MM.1S (cell line): ENCODE measurements at regions not wholly inside any gene's neighbourhood (a gene's known extent, or its start where the extent isn't known, plus 50 kb on each side); places are given as distances from the start of the nearest gene placed in this dataset.

Experiments
- DNase-seq: peaks from one replicate; pipeline ENCODE4 v3.0.0-alpha.2; 2015
- H2AFZ ChIP-seq: fragments of 300-600 bp; sonication (generic); 2 replicates; pipeline ENCODE4 v1.6.0; 2016; ENCODE audit warnings: antibody characterized with exemption, low read length
- H3F3A ChIP-seq: fragments of 300-600 bp; sonication (generic); 2 replicates; pipeline ENCODE4 v1.6.1; 2016; ENCODE audit warnings: mild to moderate bottlenecking, antibody characterized with exemption, low read length, moderate library complexity, mixed read lengths; ENCODE audit not compliant: insufficient read depth
- H3K27ac ChIP-seq: fragments of 300-600 bp; sonication (generic); 2 replicates; pipeline ENCODE4 v1.5.1; 2016; ENCODE audit warnings: mild to moderate bottlenecking, low read length
- H3K27me3 ChIP-seq: fragments of 300-600 bp; sonication (generic); replicated peaks from 2 replicates; pipeline ENCODE4 v1.6.0; 2016; ENCODE audit warnings: low read length; ENCODE audit not compliant: insufficient read depth
- H3K36me3 ChIP-seq: fragments of 300-600 bp; sonication (generic); replicated peaks from 2 replicates; pipeline ENCODE4 v1.6.1; 2016; ENCODE audit warnings: mild to moderate bottlenecking, low read length, mixed read lengths; ENCODE audit not compliant: insufficient read depth
- H3K4me1 ChIP-seq: fragments of 300-600 bp; sonication (generic); 2 replicates; pipeline ENCODE4 v1.6.1; 2016; ENCODE audit warnings: low read length, mixed read lengths
- H3K4me2 ChIP-seq: fragments of 300-600 bp; sonication (generic); 2 replicates; pipeline ENCODE4 v1.6.0; 2016; ENCODE audit warnings: low read depth, low read length
- H3K4me3 ChIP-seq: fragments of 300-600 bp; sonication (generic); 2 replicates; pipeline ENCODE4 v1.5.1; 2016; ENCODE audit warnings: low read length, mixed read lengths
- H3K79me2 ChIP-seq: fragments of 300-600 bp; sonication (generic); 2 replicates; pipeline ENCODE4 v1.6.1; 2016; ENCODE audit warnings: mixed run types, low read length, mixed read lengths
- H3K9ac ChIP-seq: fragments of 300-600 bp; sonication (generic); 2 replicates; pipeline ENCODE4 v1.6.1; 2016; ENCODE audit warnings: low read length, mixed read lengths
- H3K9me2 ChIP-seq: fragments of 300-600 bp; sonication (generic); replicated peaks from 2 replicates; pipeline ENCODE4 v1.6.1; 2016; ENCODE audit warnings: mild to moderate bottlenecking, low read length, mixed read lengths; ENCODE audit not compliant: insufficient read depth
- H3K9me3 ChIP-seq: fragments of 300-600 bp; sonication (generic); replicated peaks from 2 replicates; pipeline ENCODE4 v1.6.1; 2016; ENCODE audit warnings: mild to moderate bottlenecking, low read length, mixed read lengths; ENCODE audit not compliant: insufficient read depth
- H4K20me1 ChIP-seq: fragments of 300-600 bp; sonication (generic); 2 replicates; pipeline ENCODE4 v1.6.1; 2016; ENCODE audit warnings: mild to moderate bottlenecking, low read length, moderate library complexity, mixed read lengths; ENCODE audit not compliant: insufficient read depth
- CTCF ChIP-seq: fragments of 300-600 bp; sonication (generic); IDR thresholded peaks from 2 replicates; pipeline ENCODE4 v1.5.1; 2016; ENCODE audit warnings: antibody characterized with exemption, low read length, mixed read lengths
- EZH2 ChIP-seq: fragments of 300-600 bp; sonication (generic); optimal IDR thresholded peaks from 2 replicates; pipeline ENCODE3; 2017; ENCODE audit warnings: low read depth, mild to moderate bottlenecking, antibody characterized with exemption, low read length, mixed read lengths
- EZH2phosphoT487 ChIP-seq: fragments of 300-600 bp; sonication (generic); IDR thresholded peaks from 2 replicates; pipeline ENCODE4 v1.6.1; 2018; ENCODE audit warnings: antibody characterized with exemption, low read length

GRCh38 chr6:103516336-103516735, 1343.4 kb downstream of the HACE1 start:
- TF ChIP-seq EZH2 (no peak), EZH2phosphoT487 (no peak), CTCF (no peak)

GRCh38 chr6:103507052-103507451, 1352.7 kb downstream of the HACE1 start:
- Histone ChIP-seq H4K20me1 (no peaks in the 10 kb centered on the region), H3K4me2 (no peak overlapping the region), H3K79me2 (no peaks in the 10 kb centered on the region), H3K4me1 (no peaks in the 10 kb centered on the region), H3K27ac (no peak overlapping the region), H3K9ac (no peak overlapping the region), H3K9me3 (no peaks in the 10 kb centered on the region), H3K9me2 (no peaks in the 10 kb centered on the region), H3K4me3 (no peak overlapping the region), H3K27me3 (no peaks in the 10 kb centered on the region), H2AFZ (no peak overlapping the region), H3K36me3 (no peaks in the 10 kb centered on the region), H3F3A (no peaks in the 10 kb centered on the region)
- DNase-seq: no peak
- TF ChIP-seq CTCF: no peak
- TF ChIP-seq EZH2: no peak
- no peak for TF ChIP-seq EZH2phosphoT487

More at GRCh38 chr6:103516336-103516735, 1343.4 kb downstream of the HACE1 start:
- no peaks in the 10 kb centered on the region for H3K9me3 ChIP-seq
- H3K4me1 ChIP-seq: no peaks in the 10 kb centered on the region
- no peak for DNase-seq
- no peak overlapping the region for H3K4me3 ChIP-seq
- no peak overlapping the region for H3K4me2 ChIP-seq
- no peaks in the 10 kb centered on the region for H3K36me3 ChIP-seq
- no peaks in the 10 kb centered on the region for H3F3A ChIP-seq
- no peak overlapping the region for H3K27ac ChIP-seq
- H3K9me2 ChIP-seq: no peaks in the 10 kb centered on the region
- no peaks in the 10 kb centered on the region for H4K20me1 ChIP-seq
- no peak overlapping the region for H2AFZ ChIP-seq
- no peaks in the 10 kb centered on the region for H3K79me2 ChIP-seq
- H3K27me3 ChIP-seq: no peaks in the 10 kb centered on the region
- no peak overlapping the region for H3K9ac ChIP-seq

- H4K20me1 ChIP-seq: no peaks in the 10 kb centered on the region
- H3K9me3 ChIP-seq: no peaks in the 10 kb centered on the region
- DNase-seq: no peak
- no peak overlapping the region for H3K9ac ChIP-seq
- no peaks in the 10 kb centered on the region for H3K79me2 ChIP-seq
- no peak overlapping the region for H3K27ac ChIP-seq
- H2AFZ ChIP-seq: no peak overlapping the region
- H3K4me1 ChIP-seq: no peaks in the 10 kb centered on the region
- TF ChIP-seq EZH2phosphoT487: no peak
- TF ChIP-seq CTCF: no peak
- TF ChIP-seq EZH2: no peak
- H3K36me3 ChIP-seq: no peaks in the 10 kb centered on the region
- no peaks in the 10 kb centered on the region for H3K9me2 ChIP-seq
- no peak overlapping the region for H3K4me3 ChIP-seq
- H3K27me3 ChIP-seq: no peaks in the 10 kb centered on the region
- H3F3A ChIP-seq: no peaks in the 10 kb centered on the region
- no peak overlapping the region for H3K4me2 ChIP-seq
Observed at GRCh38 chr6:103505155-103505518, 1354.6 kb downstream of the HACE1 start.
